Fibroblast of the aortic adventitia (primary cell): ENCODE measurements at regions not wholly inside any gene's neighbourhood (a gene's known extent, or its start where the extent isn't known, plus 50 kb on each side); places are given as distances from the start of the nearest gene placed in this dataset.
A peak's percentile ranks its signal among the peaks of the same experiment; 100 is the strongest.

ENCODE experiments used
- DNase-seq: peaks from one replicate; pipeline ENCODE4 v3.0.0-alpha.2; 2010; ENCODE audit warnings: low read depth
- H3K4me3 ChIP-seq: 2 replicates; pipeline ENCODE4 v1.5.1; 2011; ENCODE audit warnings: low read depth, mild to moderate bottlenecking, control low read depth, low read length, moderate library complexity
- TF ChIP-seq, protein P1 (sequence below): IDR thresholded peaks from 2 replicates; pipeline ENCODE4 v1.5.1; 2011; ENCODE audit warnings: mild to moderate bottlenecking, low read length, control low read depth, inconsistent platforms; ENCODE audit not compliant: insufficient read depth

DNA sequence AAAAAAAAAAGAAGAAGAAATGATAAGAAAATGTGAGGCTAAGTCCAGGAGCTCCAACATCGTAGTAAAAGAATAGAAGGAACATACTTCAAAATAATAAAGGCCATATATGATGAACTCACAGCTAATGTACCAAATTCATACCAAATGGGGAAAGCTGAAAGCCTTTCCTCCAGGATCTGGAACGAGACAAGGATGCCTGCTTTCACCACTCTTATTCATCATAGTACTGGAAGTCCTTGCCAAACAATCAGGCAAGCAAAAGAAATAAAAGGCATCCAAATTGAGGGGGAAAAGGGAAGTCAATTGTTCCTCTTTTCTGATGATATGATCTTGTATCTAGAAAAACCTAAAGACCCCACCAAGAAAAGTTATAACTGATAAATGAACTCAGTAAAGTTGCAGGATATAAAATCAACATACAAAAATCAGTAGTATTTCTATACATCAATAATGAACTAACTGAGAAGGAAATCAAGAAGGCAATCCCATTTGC is 170.6 kb downstream of the METTL4 start:
- H3K4me3 ChIP-seq, result no peak overlapping the region
- peak; percentile 27 for DNase-seq
- TF ChIP-seq, protein P1, sequence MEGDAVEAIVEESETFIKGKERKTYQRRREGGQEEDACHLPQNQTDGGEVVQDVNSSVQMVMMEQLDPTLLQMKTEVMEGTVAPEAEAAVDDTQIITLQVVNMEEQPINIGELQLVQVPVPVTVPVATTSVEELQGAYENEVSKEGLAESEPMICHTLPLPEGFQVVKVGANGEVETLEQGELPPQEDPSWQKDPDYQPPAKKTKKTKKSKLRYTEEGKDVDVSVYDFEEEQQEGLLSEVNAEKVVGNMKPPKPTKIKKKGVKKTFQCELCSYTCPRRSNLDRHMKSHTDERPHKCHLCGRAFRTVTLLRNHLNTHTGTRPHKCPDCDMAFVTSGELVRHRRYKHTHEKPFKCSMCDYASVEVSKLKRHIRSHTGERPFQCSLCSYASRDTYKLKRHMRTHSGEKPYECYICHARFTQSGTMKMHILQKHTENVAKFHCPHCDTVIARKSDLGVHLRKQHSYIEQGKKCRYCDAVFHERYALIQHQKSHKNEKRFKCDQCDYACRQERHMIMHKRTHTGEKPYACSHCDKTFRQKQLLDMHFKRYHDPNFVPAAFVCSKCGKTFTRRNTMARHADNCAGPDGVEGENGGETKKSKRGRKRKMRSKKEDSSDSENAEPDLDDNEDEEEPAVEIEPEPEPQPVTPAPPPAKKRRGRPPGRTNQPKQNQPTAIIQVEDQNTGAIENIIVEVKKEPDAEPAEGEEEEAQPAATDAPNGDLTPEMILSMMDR, result no peak

DNA sequence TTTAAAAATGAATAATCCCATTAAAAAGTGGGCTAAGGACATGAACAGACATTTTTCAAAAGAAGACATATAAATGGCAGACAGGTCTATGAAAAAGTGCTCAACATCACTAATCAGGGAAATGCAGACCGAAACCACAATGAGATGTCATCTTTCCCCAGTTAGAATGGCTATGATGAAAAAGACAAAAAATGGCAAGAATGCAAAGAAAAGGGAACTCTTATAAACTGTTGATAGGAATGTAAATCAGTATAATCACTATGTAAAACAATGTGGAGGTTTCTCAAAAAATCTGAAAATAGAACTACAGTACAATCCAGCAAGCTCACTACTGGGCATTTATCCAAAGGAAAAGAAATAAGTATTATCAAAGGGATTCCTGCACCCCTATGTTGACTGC is 169.2 kb downstream of the METTL4 start:
- peak; percentile 40 for DNase-seq
- no peak overlapping the region for H3K4me3 ChIP-seq
- TF ChIP-seq, protein P1, result no peak

DNA sequence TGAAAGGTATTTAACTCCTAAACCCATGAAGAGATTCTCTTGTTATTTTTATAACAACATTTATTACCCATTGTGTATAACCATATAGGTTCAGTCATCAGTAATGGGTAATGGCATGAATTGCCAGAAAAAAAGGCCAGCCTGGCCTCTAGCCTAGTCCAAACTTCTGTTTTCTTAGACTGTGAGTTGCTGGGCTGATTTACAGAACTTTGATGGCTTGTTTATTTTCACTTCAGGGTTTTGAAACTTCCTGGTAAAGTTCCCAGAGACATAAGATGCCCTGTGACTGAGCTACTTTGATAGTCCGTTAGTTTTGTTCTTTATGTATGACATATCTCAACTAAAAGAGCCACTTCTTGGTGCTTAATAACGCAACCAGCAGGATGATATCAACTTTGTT is 164.8 kb downstream of the METTL4 start:
- H3K4me3 ChIP-seq, result no peak overlapping the region
- peak; percentile 80 for DNase-seq
- TF ChIP-seq, protein P1, result no peak

DNA sequence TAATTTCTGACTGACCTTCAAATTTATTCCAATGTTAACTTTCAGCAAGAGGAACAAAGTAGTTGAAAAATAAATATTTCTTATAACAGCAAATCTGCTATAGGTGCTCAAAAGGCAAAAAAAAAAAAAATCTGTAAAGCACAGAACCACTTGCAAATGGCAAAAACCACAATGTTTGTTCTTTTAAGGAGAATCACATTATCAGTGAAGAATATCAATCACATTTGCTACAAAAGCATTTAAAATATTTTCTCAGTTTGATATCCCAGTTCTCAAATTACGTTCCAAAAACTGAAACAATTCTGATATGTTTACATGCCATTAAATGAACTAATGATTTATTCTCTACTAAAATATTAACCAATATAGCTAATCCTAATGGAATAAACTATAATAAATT is 163.3 kb downstream of the METTL4 start:
- DNase-seq, result no peak
- TF ChIP-seq, protein P1, result no peak
- no peak overlapping the region for H3K4me3 ChIP-seq

DNA sequence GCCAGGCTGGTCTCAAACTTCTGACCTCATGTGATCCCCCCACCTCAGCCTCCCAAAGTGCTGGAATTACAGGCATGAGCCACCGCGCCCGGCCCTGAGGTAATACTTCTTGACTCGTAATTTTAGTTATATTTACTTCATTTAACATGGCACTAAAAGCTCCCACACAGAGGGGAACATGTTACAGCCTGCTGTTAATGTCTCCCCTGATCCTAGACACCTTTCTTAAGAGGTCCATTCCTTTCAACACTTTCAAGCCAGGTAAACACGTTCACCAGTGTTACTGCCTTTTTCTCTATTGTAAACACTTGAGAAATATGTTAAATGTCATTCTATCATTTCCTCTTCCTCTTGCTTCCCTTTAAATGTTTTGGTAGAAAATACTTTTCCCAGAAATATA is 161.4 kb downstream of the METTL4 start:
- no peak for DNase-seq
- TF ChIP-seq, protein P1, result no peak
- H3K4me3 ChIP-seq, result no peak overlapping the region

DNA sequence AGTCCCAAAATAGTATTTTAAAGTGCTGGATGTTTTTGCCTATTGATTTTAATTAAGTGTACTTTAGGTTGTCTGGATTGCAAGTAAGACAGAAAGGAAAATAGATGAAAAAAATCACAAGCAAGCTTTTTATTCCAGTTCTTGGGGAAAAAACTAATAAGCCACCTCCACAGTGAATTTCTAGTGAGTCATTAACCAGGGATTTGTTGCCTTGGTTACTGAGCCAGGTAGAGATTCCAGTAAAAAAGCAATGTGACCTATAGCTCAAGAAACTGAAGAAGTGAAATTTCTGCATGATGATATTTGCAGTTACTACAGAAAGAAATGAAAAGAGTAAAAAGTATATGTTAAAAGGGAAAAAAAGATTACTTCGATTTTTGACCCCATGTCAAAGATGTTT is 160.6 kb downstream of the METTL4 start:
- TF ChIP-seq, protein P1, result no peak
- no peak overlapping the region for H3K4me3 ChIP-seq
- peak; percentile 33 for DNase-seq

DNA sequence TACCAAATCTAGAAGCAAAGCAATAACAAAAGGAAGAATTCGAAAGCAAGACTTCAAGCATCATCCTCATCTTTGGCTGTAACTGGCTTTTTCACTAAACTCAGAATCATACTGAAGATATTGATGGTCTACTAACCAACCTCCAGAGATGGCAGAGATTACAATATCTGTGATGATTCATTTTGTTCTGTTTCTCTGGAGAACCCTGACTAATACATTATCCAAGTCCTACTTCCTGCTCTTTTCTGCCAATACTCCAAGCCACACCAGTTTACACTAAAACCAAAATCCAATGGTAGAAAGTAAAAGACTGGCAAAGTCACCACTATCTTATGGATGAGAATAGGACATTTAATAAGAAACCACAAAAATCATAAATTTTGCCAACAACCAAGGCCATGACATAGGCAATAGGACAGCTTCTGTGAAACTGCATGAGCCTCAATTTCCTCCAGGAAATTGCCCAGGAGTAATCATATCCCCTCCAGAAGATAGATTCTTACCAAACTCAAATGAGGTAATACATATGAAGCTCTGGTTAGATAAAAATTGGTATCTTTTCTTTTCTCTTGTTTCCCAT is 159.8 kb downstream of the METTL4 start:
- TF ChIP-seq, protein P1, result no peak
- H3K4me3 ChIP-seq, result no peak overlapping the region
- DNase-seq, result peak; percentile 81
